DND-41 (cell line): ENCODE measurements at regions not wholly inside any gene's neighbourhood (a gene's known extent, or its start where the extent isn't known, plus 50 kb on each side); places are given as distances from the start of the nearest gene placed in this dataset.
"Not testable (repeated sequence)": the region's sequence is repeated elsewhere in the genome, so short reads cannot be mapped to it uniquely, and the experiment has no call there.

Experiments
- ATAC-seq: fragments of 200-7000 bp; cut with Tn5 transposase; 3 replicates; pipeline ENCODE4 v1.9.1; 2021; ENCODE audit warnings: low read depth; ENCODE audit not compliant: insufficient read depth
- DNase-seq: peaks from one replicate; pipeline ENCODE4 v3.0.0-alpha.2; 2020
- H2AFZ ChIP-seq: 2 replicates; pipeline ENCODE4 v1.6.0; 2012; ENCODE audit warnings: low read depth, low read length
- H3K27ac ChIP-seq: 2 replicates; pipeline ENCODE4 v1.5.1; 2012; ENCODE audit warnings: low read length, inconsistent platforms
- H3K27me3 ChIP-seq: fragments of 200-600 bp; sonication (generic); 2 replicates; pipeline ENCODE4 v1.6.0; 2012; ENCODE audit warnings: low read length, mild to moderate bottlenecking, inconsistent platforms; ENCODE audit not compliant: insufficient read depth, poor library complexity
- H3K36me3 ChIP-seq: 2 replicates; pipeline ENCODE4 v1.5.1; 2012; ENCODE audit warnings: low read length, inconsistent platforms; ENCODE audit not compliant: insufficient read depth
- H3K4me1 ChIP-seq: 2 replicates; pipeline ENCODE4 v1.5.1; 2012; ENCODE audit warnings: mild to moderate bottlenecking, low read length; ENCODE audit not compliant: insufficient read depth
- H3K4me2 ChIP-seq: 2 replicates; pipeline ENCODE4 v1.6.0; 2012; ENCODE audit warnings: mild to moderate bottlenecking, moderate library complexity, low read length, inconsistent platforms; ENCODE audit not compliant: insufficient read depth
- H3K4me3 ChIP-seq, 2 experiments: fragments of 200-600 bp in 1 of 2; shearing (Covaris generic) in 1 of 2; 2 replicates each; pipeline ENCODE4 v1.5.1; 2012 to 2016; ENCODE audit warnings: inconsistent platforms in 2 of 2, low read length in 2 of 2, mild to moderate bottlenecking in 2 of 2, low read depth in 1 of 2, moderate library complexity in 1 of 2
- H3K79me2 ChIP-seq: 2 replicates; pipeline ENCODE4 v1.6.0; 2012; ENCODE audit warnings: low read length, inconsistent platforms; ENCODE audit not compliant: insufficient read depth
- H3K9ac ChIP-seq: 2 replicates; pipeline ENCODE4 v1.6.0; 2012; ENCODE audit warnings: low read depth, mild to moderate bottlenecking, inconsistent platforms, low read length, moderate library complexity
- H3K9me3 ChIP-seq: 2 replicates; pipeline ENCODE4 v1.5.1; 2012; ENCODE audit warnings: low read length, moderate library complexity, mild to moderate bottlenecking, inconsistent platforms; ENCODE audit not compliant: insufficient read depth, severe bottlenecking
- H4K20me1 ChIP-seq: 2 replicates; pipeline ENCODE4 v1.6.0; 2012; ENCODE audit warnings: low read length; ENCODE audit not compliant: insufficient read depth
- CTCF ChIP-seq: IDR thresholded peaks from 2 replicates; pipeline ENCODE4 v1.5.1; 2012; ENCODE audit warnings: borderline replicate concordance, low read length, moderate library complexity, mild to moderate bottlenecking; ENCODE audit not compliant: poor library complexity, severe bottlenecking; ENCODE audit errors: extremely low read depth
- EZH2 ChIP-seq: IDR thresholded peaks from 3 replicates; pipeline ENCODE4 v1.6.1; 2012; ENCODE audit warnings: borderline replicate concordance, low read depth, mild to moderate bottlenecking, moderate library complexity, low read length, inconsistent platforms; ENCODE audit not compliant: severe bottlenecking

- ATAC-seq (no peak), DNase-seq (no peak)
- Histone ChIP-seq H3K27me3 (peaks cover 10% of the 10 kb centered on the region), H3K9ac (no peak overlapping the region), H3K27ac (no peak overlapping the region), H3K79me2 (no peaks in the 10 kb centered on the region), H3K36me3 (no peaks in the 10 kb centered on the region), H3K9me3 (no peaks in the 10 kb centered on the region), H4K20me1 (no peaks in the 10 kb centered on the region; the same call in 1 of the 2 replicates), H3K4me1 (no peaks in the 10 kb centered on the region), H2AFZ (no peak overlapping the region), H3K4me2 (no peak overlapping the region), H3K4me3 (no peak overlapping the region)
- TF ChIP-seq EZH2 (no peak), CTCF (no peak)
These were observed 139.9 kb upstream of the ADCY1 start for GRCh38 chr7:45434167-45434784.

GRCh38 chr7:45435131-45435530, 139.0 kb upstream of the ADCY1 start:
- no peak overlapping the region for H3K4me2 ChIP-seq
- no peak overlapping the region for H3K4me3 ChIP-seq
- no peaks in the 10 kb centered on the region; the same call in 1 of the 2 replicates for H4K20me1 ChIP-seq
- H3K36me3 ChIP-seq = no peaks in the 10 kb centered on the region
- no peak overlapping the region for H3K9ac ChIP-seq
- H3K4me1 ChIP-seq = no peaks in the 10 kb centered on the region
- no peak for TF ChIP-seq EZH2
- no peak for TF ChIP-seq CTCF
- H2AFZ ChIP-seq = no peak overlapping the region
- H3K27me3 ChIP-seq = peaks cover 10% of the 10 kb centered on the region
- H3K79me2 ChIP-seq = no peaks in the 10 kb centered on the region
- ATAC-seq (no peak), DNase-seq (no peak)
- H3K27ac ChIP-seq = no peak overlapping the region
- H3K9me3 ChIP-seq = no peaks in the 10 kb centered on the region

GRCh38 chr7:45435846-45436245, 138.3 kb upstream of the ADCY1 start:
- no peak for ATAC-seq
- H3K4me3 ChIP-seq = no peak overlapping the region
- no peak overlapping the region for H2AFZ ChIP-seq
- H3K79me2 ChIP-seq = no peaks in the 10 kb centered on the region
- no peak overlapping the region for H3K9ac ChIP-seq
- no peaks in the 10 kb centered on the region for H3K36me3 ChIP-seq
- no peaks in the 10 kb centered on the region for H3K9me3 ChIP-seq
- H3K4me2 ChIP-seq = no peak overlapping the region
- peaks cover 10% of the 10 kb centered on the region for H3K27me3 ChIP-seq
- H3K4me1 ChIP-seq = no peaks in the 10 kb centered on the region
- TF ChIP-seq CTCF (no peak), EZH2 (no peak)
- H3K27ac ChIP-seq = no peak overlapping the region
- no peak for DNase-seq
- H4K20me1 ChIP-seq = no peaks in the 10 kb centered on the region; the same call in 1 of the 2 replicates

- H3K4me1 ChIP-seq, H3K27me3 ChIP-seq, H4K20me1 ChIP-seq, H3K36me3 ChIP-seq, H3K27ac ChIP-seq, H3K4me2 ChIP-seq, H3K9me3 ChIP-seq, ATAC-seq, H3K9ac ChIP-seq, H2AFZ ChIP-seq, DNase-seq, H3K4me3 ChIP-seq, H3K79me2 ChIP-seq: not testable (repeated sequence)
These were observed 133.4 kb upstream of the ADCY1 start for GRCh38 chr7:45440776-45441175.
